ENCODE measurements at regions not wholly inside any gene's neighbourhood (a gene's known extent, or its start where the extent isn't known, plus 50 kb on each side); places are given as distances from the start of the nearest gene placed in this dataset.

GRCh38 chr4:80129785-80130184, 56.8 kb upstream of the ANTXR2 start:
- Histone ChIP-seq H3K4me1 (ENCODE audit: insufficient read depth) (no peaks in the 10 kb centered on the region), H4K20me1 (ENCODE audit: insufficient read depth, poor library complexity, severe bottlenecking) (no peaks in the 10 kb centered on the region), H3K79me2 (no peaks in the 10 kb centered on the region), H3K4me3 (no peak overlapping the region), H2AFZ (no peak overlapping the region), H3K9me2 (replicated peaks; ENCODE audit: insufficient read depth) (no peaks in the 10 kb centered on the region), H3K27me3 (peaks cover 5% of the 10 kb centered on the region), H3K4me2 (no peak overlapping the region), H3K36me3 (replicated peaks; ENCODE audit: insufficient read depth, low read depth) (no peaks in the 10 kb centered on the region), H3K9me3 (ENCODE audit: low read depth) (no peaks in the 10 kb centered on the region), H3K27ac (no peak overlapping the region)
- TF ChIP-seq CTCF (IDR thresholded peaks at IDR 0.05; ENCODE audit: poor library complexity) (no peak), EZH2phosphoT487 (IDR thresholded peaks at IDR 0.05; ENCODE audit: low read depth, severe bottlenecking, unreplicated experiment) (no peak), EZH2 (IDR thresholded peaks at IDR 0.05; ENCODE audit: borderline replicate concordance) (no peak)
- no peak for DNase-seq (ENCODE audit: low spot score)

- H4K20me1 ChIP-seq (ENCODE audit: insufficient read depth, poor library complexity, severe bottlenecking), result no peaks in the 10 kb centered on the region
- TF ChIP-seq EZH2phosphoT487 (IDR thresholded peaks at IDR 0.05; ENCODE audit: low read depth, severe bottlenecking, unreplicated experiment) (no peak), EZH2 (IDR thresholded peaks at IDR 0.05; ENCODE audit: borderline replicate concordance) (no peak), CTCF (IDR thresholded peaks at IDR 0.05; ENCODE audit: poor library complexity) (no peak)
- no peak overlapping the region for H3K27ac ChIP-seq
- no peaks in the 10 kb centered on the region for H3K4me1 ChIP-seq (ENCODE audit: insufficient read depth)
- no peaks in the 10 kb centered on the region for H3K9me3 ChIP-seq (ENCODE audit: low read depth)
- H3K36me3 ChIP-seq (replicated peaks; ENCODE audit: insufficient read depth, low read depth), result no peaks in the 10 kb centered on the region
- H3K9me2 ChIP-seq (replicated peaks; ENCODE audit: insufficient read depth), result no peaks in the 10 kb centered on the region
- H3K4me2 ChIP-seq, result no peak overlapping the region
- peaks cover 5% of the 10 kb centered on the region for H3K27me3 ChIP-seq
- no peak for DNase-seq (ENCODE audit: low spot score)
- no peak overlapping the region for H3K4me3 ChIP-seq
- no peak overlapping the region for H2AFZ ChIP-seq
- no peaks in the 10 kb centered on the region for H3K79me2 ChIP-seq
Observed at GRCh38 chr4:80128941-80129340, 55.9 kb upstream of the ANTXR2 start.

GRCh38 chr4:80127870-80128419, 54.9 kb upstream of the ANTXR2 start:
- 91% methylated on average over 3 of the region's 3 CpGs for WGBS (ENCODE audit: low lambda C conversion rate, missing lambda C conversion rate)
- TF ChIP-seq EZH2 (IDR thresholded peaks at IDR 0.05; ENCODE audit: borderline replicate concordance) (no peak), EZH2phosphoT487 (IDR thresholded peaks at IDR 0.05; ENCODE audit: low read depth, severe bottlenecking, unreplicated experiment) (no peak), CTCF (IDR thresholded peaks at IDR 0.05; ENCODE audit: poor library complexity) (no peak)
- Histone ChIP-seq H4K20me1 (ENCODE audit: insufficient read depth, poor library complexity, severe bottlenecking) (no peaks in the 10 kb centered on the region), H3K27me3 (peaks cover 5% of the 10 kb centered on the region), H2AFZ (no peak overlapping the region), H3K4me1 (ENCODE audit: insufficient read depth) (no peaks in the 10 kb centered on the region), H3K36me3 (replicated peaks; ENCODE audit: insufficient read depth, low read depth) (no peaks in the 10 kb centered on the region), H3K4me2 (no peak overlapping the region), H3K9me2 (replicated peaks; ENCODE audit: insufficient read depth) (no peaks in the 10 kb centered on the region), H3K9me3 (ENCODE audit: low read depth) (no peaks in the 10 kb centered on the region), H3K79me2 (no peaks in the 10 kb centered on the region), H3K27ac (no peak overlapping the region), H3K4me3 (no peak overlapping the region)
- no peak for DNase-seq (ENCODE audit: low spot score)

GRCh38 chr4:80126435-80126834, 53.4 kb upstream of the ANTXR2 start:
- no peak overlapping the region for H3K27ac ChIP-seq
- no peak overlapping the region for H2AFZ ChIP-seq
- H3K4me3 ChIP-seq, result no peak overlapping the region
- no peaks in the 10 kb centered on the region for H3K36me3 ChIP-seq (replicated peaks; ENCODE audit: insufficient read depth, low read depth)
- TF ChIP-seq EZH2phosphoT487 (IDR thresholded peaks at IDR 0.05; ENCODE audit: low read depth, severe bottlenecking, unreplicated experiment) (no peak), CTCF (IDR thresholded peaks at IDR 0.05; ENCODE audit: poor library complexity) (no peak), EZH2 (IDR thresholded peaks at IDR 0.05; ENCODE audit: borderline replicate concordance) (no peak)
- 94% methylated on average over 2 of the region's 2 CpGs for WGBS (ENCODE audit: low lambda C conversion rate, missing lambda C conversion rate)
- H3K9me2 ChIP-seq (replicated peaks; ENCODE audit: insufficient read depth), result no peaks in the 10 kb centered on the region
- no peak overlapping the region for H3K4me2 ChIP-seq
- H3K4me1 ChIP-seq (ENCODE audit: insufficient read depth), result no peaks in the 10 kb centered on the region
- H3K79me2 ChIP-seq, result no peaks in the 10 kb centered on the region
- peaks cover 5% of the 10 kb centered on the region for H3K27me3 ChIP-seq
- no peak for DNase-seq (ENCODE audit: low spot score)
- H3K9me3 ChIP-seq (ENCODE audit: low read depth), result no peaks in the 10 kb centered on the region
- no peaks in the 10 kb centered on the region for H4K20me1 ChIP-seq (ENCODE audit: insufficient read depth, poor library complexity, severe bottlenecking)
